IgD-negative memory B cell (primary cell): ENCODE measurements at regions not wholly inside any gene's neighbourhood (a gene's known extent, or its start where the extent isn't known, plus 50 kb on each side); places are given as distances from the start of the nearest gene placed in this dataset.
"Not testable (repeated sequence)": the region's sequence is repeated elsewhere in the genome, so short reads cannot be mapped to it uniquely, and the experiment has no call there.

Experiments used
- H3K27ac Mint-ChIP-seq, 3 donors: one replicate each; pipeline ENCODE4 v1.8.0; 2020 to 2022; ENCODE audit warnings: mild to moderate bottlenecking in 3 of 3, mixed read lengths in 3 of 3, moderate library complexity in 1 of 3
- H3K27me3 Mint-ChIP-seq: one replicate; pipeline ENCODE4 v1.8.0; 2021; ENCODE audit warnings: mixed read lengths
- H3K36me3 Mint-ChIP-seq: one replicate; pipeline ENCODE4 v1.8.0; 2020; ENCODE audit warnings: mild to moderate bottlenecking, mixed read lengths
- H3K4me1 Mint-ChIP-seq, 3 donors: one replicate each; pipeline ENCODE4 v1.8.0; 2020 to 2022; ENCODE audit warnings: mixed read lengths in 3 of 3, mild to moderate bottlenecking in 1 of 3
- H3K4me3 Mint-ChIP-seq, 4 donors: one replicate each; pipeline ENCODE4 v1.8.0; 2020 to 2022; ENCODE audit warnings: mild to moderate bottlenecking in 4 of 4, mixed read lengths in 4 of 4, moderate library complexity in 3 of 4
- H3K9me3 Mint-ChIP-seq, 3 donors: one replicate each; pipeline ENCODE4 v1.8.0; 2020 to 2021; ENCODE audit warnings: mixed read lengths in 3 of 3, mild to moderate bottlenecking in 1 of 3

GRCh38 chr2:89195636-89196251 is 504.3 kb downstream of the RPIA start:
- not testable (repeated sequence) for H3K36me3 Mint-ChIP-seq, H3K27ac Mint-ChIP-seq, H3K9me3 Mint-ChIP-seq, H3K4me1 Mint-ChIP-seq, H3K27me3 Mint-ChIP-seq, H3K4me3 Mint-ChIP-seq

DNA sequence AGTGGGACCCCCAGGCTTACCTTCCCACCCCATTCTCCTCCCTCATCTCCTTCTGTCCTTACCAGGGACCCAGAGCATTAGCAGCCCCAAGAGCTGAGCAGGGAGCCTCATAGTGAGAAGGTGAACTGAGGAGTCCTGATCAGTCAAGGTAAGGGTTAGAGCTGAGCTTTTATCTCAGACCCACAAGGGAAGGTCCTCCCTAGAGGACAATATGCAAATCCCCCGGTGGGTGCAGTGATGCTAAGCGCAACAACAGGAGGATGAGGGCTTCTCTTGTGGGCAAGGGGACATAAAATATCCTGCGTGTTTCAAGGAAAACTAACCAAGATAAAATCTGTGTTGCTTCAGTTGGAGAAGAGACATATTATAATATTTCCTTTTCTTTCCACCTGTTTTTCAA is 505.2 kb downstream of the RPIA start:
- not testable (repeated sequence) for H3K36me3 Mint-ChIP-seq, H3K9me3 Mint-ChIP-seq, H3K4me1 Mint-ChIP-seq, H3K27me3 Mint-ChIP-seq
- Mint-ChIP-seq H3K4me3 (peak overlapping the region in 3 of 4 donors; percentile 41 to 91 (median 90)), H3K27ac (peak overlapping the region in 1 of 3 donors; percentile 92)

DNA sequence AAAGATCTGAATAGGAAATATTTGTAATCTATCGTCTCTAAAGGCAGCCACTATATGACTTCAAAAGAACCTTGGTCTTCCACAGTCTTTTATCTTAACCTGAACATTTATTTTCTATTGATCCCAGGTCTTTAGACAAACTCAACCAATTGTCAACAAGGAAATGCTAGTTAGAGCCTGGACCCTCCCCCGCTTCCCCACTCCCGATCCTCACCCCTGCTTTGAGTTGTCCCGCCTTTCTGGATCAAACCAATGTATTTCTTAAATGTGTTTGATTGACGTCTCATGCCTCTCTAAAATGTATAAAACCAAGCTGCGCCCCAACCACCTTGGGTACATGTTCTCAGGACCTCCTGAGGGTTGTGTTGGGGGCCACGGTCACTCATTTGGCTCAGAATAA is 506.6 kb downstream of the RPIA start:
- H3K9me3 Mint-ChIP-seq, H3K27ac Mint-ChIP-seq, H3K27me3 Mint-ChIP-seq, H3K36me3 Mint-ChIP-seq, H3K4me1 Mint-ChIP-seq: not testable (repeated sequence)
- peak overlapping the region in 1 of 4 donors; percentile 17 for H3K4me3 Mint-ChIP-seq

DNA sequence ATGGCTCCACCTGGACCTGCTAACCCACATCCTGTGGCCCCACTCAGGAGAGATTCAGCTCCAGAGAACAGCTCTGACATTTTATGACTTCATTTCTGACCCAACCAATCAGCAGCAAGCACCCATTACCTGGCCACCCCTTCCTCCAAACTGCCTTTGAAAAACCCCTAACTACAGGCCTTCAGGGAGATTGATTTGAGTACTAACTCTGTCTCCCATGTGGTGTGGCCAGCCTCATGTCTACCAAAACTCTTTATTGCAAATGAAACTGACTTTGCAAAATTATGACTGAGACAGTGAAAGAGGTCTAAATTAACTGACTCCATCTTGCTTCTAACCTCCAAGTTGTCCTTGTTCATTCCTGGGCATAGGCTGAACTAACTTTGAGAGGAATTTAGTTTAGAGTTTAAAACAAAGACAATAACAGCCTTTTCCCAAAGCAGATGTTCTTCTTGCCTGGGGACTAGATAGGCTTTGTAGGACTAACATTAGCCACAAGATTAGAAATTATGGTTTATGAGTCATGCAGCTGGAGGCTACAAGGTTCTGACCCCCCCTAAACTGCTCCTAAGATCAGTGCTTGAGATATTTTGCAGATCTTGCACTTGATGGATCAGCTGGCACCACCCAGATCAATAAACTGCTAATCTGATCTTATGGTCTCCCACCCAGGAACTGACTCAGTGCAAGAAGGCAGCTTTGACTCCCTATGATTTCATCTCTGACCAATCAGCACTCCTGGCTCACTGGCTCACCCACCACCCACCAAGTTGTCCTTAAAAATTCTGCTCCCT is 508.2 kb downstream of the RPIA start:
- H3K4me1 Mint-ChIP-seq, H3K27ac Mint-ChIP-seq, H3K36me3 Mint-ChIP-seq, H3K9me3 Mint-ChIP-seq, H3K27me3 Mint-ChIP-seq, H3K4me3 Mint-ChIP-seq: not testable (repeated sequence)

DNA sequence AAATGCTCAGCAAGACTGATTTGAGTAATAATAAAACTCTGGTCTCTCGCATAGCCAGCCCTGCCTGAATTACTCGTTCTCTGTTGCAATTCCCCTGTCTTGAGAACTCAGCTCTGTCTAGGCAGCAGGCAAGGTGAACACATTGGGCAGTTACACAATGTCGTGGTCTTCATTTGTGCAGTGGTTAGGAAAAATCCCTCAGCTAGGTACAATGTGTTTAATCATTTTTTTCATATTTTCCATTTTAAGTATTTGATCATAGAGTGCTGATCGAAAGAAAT is 508.7 kb downstream of the RPIA start:
- not testable (repeated sequence) for H3K4me3 Mint-ChIP-seq, H3K27me3 Mint-ChIP-seq, H3K9me3 Mint-ChIP-seq, H3K36me3 Mint-ChIP-seq, H3K4me1 Mint-ChIP-seq
- H3K27ac Mint-ChIP-seq = peak overlapping the region in 1 of 3 donors; percentile 40

- H3K27me3 Mint-ChIP-seq, H3K4me3 Mint-ChIP-seq, H3K9me3 Mint-ChIP-seq, H3K27ac Mint-ChIP-seq, H3K36me3 Mint-ChIP-seq, H3K4me1 Mint-ChIP-seq: not testable (repeated sequence)
Measured at GRCh38 chr2:89202518-89202917, 511.0 kb downstream of the RPIA start.

- not testable (repeated sequence) for H3K9me3 Mint-ChIP-seq, H3K36me3 Mint-ChIP-seq, H3K27me3 Mint-ChIP-seq, H3K4me3 Mint-ChIP-seq, H3K4me1 Mint-ChIP-seq, H3K27ac Mint-ChIP-seq
Measured at GRCh38 chr2:89205153-89205552, 513.7 kb downstream of the RPIA start.

GRCh38 chr2:89208144-89208932 is 516.9 kb downstream of the RPIA start:
- not testable (repeated sequence) for H3K4me1 Mint-ChIP-seq, H3K36me3 Mint-ChIP-seq, H3K27me3 Mint-ChIP-seq, H3K4me3 Mint-ChIP-seq, H3K9me3 Mint-ChIP-seq
- peak overlapping the region in 1 of 3 donors; percentile 54 for H3K27ac Mint-ChIP-seq

GRCh38 chr2:89213151-89213550 is 521.7 kb downstream of the RPIA start:
- not testable (repeated sequence) for H3K27me3 Mint-ChIP-seq, H3K36me3 Mint-ChIP-seq, H3K9me3 Mint-ChIP-seq, H3K27ac Mint-ChIP-seq
- H3K4me1 Mint-ChIP-seq = peaks cover 6 to 10% (median 8%) of the 10 kb centered on the region in 3 donors
- peak overlapping the region; percentile 7 to 86 (median 56) for H3K4me3 Mint-ChIP-seq

DNA sequence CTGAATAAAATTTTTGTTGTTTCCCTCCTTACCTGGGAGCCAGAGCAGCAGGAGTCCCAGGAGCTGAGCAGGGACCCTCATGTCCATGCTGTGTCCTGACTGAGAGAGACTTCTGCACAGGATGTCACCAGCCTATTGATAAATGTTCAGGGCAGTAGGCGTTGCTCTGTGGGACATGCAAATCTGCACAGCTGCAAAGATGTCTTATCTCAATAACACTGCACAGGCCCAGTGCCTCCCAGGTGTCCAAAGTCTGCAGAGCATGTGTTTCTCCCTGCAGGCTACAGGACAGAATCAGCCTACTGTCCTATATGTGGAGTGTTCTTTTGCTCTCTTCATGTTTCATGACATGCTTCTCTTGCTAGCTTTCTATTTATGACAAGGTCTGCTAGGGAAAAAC is 522.3 kb downstream of the RPIA start:
- H3K27me3 Mint-ChIP-seq, H3K9me3 Mint-ChIP-seq, H3K36me3 Mint-ChIP-seq, H3K27ac Mint-ChIP-seq: not testable (repeated sequence)
- Mint-ChIP-seq H3K4me1 (peaks cover 6 to 10% (median 8%) of the 10 kb centered on the region in 3 donors), H3K4me3 (peak overlapping the region; percentile 7 to 87 (median 74))

- H3K4me3 Mint-ChIP-seq, H3K27ac Mint-ChIP-seq, H3K9me3 Mint-ChIP-seq, H3K27me3 Mint-ChIP-seq, H3K36me3 Mint-ChIP-seq, H3K4me1 Mint-ChIP-seq: not testable (repeated sequence)
Measured at GRCh38 chr2:89221474-89221873, 530.0 kb downstream of the RPIA start.

DNA sequence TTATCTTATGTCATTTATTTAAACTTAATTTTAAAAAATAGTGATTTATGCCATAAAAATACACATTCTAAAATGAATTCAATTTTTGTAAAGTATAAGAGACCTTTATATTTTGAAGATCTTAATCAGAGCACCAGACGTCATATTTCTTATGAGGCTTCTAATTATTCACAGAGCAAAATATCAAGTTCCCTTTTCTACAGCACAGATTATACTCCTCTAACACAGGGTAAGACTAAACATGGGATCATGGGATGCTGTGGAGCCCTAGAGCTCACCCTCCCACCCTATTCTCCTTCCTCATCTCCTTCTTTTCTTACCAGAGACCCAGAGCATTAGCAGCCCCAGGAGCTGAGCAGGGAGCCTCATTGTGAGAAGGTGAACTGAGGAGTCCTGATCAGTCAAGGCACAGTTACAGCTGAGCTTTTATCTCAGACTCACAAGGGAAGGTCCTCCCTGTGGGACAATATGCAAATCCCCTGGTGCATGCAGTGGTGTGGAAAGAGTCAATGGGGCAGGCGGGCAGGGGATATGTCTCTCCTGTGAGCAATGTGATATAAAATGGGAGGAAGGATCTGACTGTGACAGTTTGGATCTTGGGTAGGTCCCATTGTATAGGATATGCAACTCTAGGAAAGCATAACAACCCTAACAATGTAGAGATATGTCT is 530.7 kb downstream of the RPIA start:
- H3K4me1 Mint-ChIP-seq, H3K36me3 Mint-ChIP-seq, H3K27ac Mint-ChIP-seq, H3K4me3 Mint-ChIP-seq, H3K9me3 Mint-ChIP-seq, H3K27me3 Mint-ChIP-seq: not testable (repeated sequence)

- not testable (repeated sequence) for H3K27me3 Mint-ChIP-seq, H3K36me3 Mint-ChIP-seq, H3K9me3 Mint-ChIP-seq, H3K4me1 Mint-ChIP-seq
- Mint-ChIP-seq H3K27ac (peak overlapping the region in 1 of 3 donors; percentile 87), H3K4me3 (peak overlapping the region in 1 of 4 donors; percentile 21)
Measured at GRCh38 chr2:89224803-89225202, 533.3 kb downstream of the RPIA start.

DNA sequence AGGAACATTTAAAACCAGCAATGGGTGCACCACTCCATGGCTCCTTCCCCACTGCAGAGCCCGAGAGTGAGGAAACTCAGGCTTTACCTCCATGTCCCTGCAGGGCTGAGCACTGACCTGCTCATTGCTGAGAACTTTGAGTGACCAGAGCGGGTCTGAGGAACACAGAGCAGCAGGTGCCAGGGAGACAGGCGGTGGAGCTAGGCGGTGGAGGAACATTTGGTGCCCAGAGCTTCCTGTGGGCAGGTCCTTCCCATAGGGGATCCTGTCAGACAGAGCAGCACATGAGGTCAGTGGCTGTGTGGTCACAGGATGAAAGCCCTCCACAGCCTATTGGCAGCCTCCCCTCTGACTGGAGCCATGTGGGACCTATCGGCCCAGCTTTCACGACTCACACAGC is 538.5 kb downstream of the RPIA start:
- H3K4me3 Mint-ChIP-seq, H3K36me3 Mint-ChIP-seq, H3K27me3 Mint-ChIP-seq, H3K4me1 Mint-ChIP-seq, H3K9me3 Mint-ChIP-seq, H3K27ac Mint-ChIP-seq: not testable (repeated sequence)

DNA sequence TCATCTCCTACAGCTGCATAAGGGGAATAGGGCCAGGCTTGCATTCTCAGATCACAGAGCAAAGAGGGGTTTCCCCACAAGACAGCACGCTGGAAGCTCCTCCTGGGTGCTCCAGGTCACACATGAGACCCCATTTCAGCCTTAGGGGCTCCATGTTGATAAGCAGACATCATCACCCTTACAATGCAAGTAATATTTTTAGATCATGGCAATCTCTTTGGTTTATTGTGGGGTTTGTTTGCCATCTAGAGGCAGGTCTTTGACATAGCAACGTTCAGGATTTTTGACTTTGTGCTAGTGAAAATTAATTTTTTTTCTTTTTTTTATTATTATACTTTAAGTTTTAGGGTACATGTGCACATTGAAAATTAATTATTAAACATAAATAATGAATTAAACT is 539.8 kb downstream of the RPIA start:
- not testable (repeated sequence) for H3K36me3 Mint-ChIP-seq, H3K9me3 Mint-ChIP-seq, H3K27me3 Mint-ChIP-seq, H3K4me3 Mint-ChIP-seq, H3K27ac Mint-ChIP-seq, H3K4me1 Mint-ChIP-seq

- not testable (repeated sequence) for H3K27ac Mint-ChIP-seq, H3K4me1 Mint-ChIP-seq, H3K27me3 Mint-ChIP-seq, H3K9me3 Mint-ChIP-seq, H3K36me3 Mint-ChIP-seq
- peak overlapping the region; percentile 12 to 85 (median 62) for H3K4me3 Mint-ChIP-seq
Measured at GRCh38 chr2:89233931-89234330, 542.5 kb downstream of the RPIA start.
